HFF-Myc (cell line): ENCODE measurements at regions not wholly inside any gene's neighbourhood (a gene's known extent, or its start where the extent isn't known, plus 50 kb on each side); places are given as distances from the start of the nearest gene placed in this dataset.

Experiments
- DNase-seq: peaks from one replicate; pipeline ENCODE4 v3.0.0-alpha.2; 2011; ENCODE audit warnings: low read depth; ENCODE audit errors: extremely low read depth
- H3K4me3 ChIP-seq: replicated peaks from 2 replicates; pipeline ENCODE4 v1.5.1; 2011; ENCODE audit warnings: low read depth, mild to moderate bottlenecking, control low read depth, low read length
- TF ChIP-seq, protein P1 (sequence below): IDR thresholded peaks from 2 replicates; pipeline ENCODE4 v1.5.1; 2012; ENCODE audit warnings: mild to moderate bottlenecking, low read depth, low read length, control low read depth; ENCODE audit errors: missing control alignments

DNA sequence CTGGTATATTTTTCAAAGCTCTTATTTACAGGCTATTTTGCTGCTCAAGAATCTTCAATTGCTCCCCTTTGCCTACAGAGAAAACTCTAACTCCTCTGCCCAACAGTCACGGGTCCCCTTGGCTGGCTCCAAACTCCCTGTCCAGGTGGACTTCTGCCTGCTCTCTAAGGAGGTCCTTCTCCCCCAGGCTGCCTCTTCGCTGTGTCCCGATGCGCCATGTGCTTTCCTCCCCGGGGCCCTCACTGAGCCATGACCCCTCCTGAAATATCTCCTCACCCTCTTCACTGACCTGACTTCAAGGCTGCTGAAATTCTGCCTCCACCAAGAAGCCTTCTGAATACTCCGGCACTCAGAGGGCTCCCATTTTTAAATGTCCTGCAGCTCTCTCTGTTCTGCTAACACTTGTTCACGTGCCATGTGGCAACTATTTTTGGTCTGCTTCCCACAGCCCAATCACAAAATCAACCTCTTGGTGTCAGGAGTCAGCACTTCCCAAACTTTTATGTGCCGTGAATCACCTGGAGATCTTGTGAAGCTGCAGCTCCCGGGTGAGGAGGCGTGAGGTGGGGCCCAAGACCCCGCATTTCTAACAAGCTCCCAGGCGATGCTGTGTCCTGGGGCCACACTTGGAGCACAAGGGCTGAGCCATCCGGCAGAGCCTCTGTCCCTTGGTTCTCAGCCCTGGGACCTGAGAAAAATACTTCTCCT is 85.7 kb upstream of the COL13A1 start:
- TF ChIP-seq, protein P1, sequence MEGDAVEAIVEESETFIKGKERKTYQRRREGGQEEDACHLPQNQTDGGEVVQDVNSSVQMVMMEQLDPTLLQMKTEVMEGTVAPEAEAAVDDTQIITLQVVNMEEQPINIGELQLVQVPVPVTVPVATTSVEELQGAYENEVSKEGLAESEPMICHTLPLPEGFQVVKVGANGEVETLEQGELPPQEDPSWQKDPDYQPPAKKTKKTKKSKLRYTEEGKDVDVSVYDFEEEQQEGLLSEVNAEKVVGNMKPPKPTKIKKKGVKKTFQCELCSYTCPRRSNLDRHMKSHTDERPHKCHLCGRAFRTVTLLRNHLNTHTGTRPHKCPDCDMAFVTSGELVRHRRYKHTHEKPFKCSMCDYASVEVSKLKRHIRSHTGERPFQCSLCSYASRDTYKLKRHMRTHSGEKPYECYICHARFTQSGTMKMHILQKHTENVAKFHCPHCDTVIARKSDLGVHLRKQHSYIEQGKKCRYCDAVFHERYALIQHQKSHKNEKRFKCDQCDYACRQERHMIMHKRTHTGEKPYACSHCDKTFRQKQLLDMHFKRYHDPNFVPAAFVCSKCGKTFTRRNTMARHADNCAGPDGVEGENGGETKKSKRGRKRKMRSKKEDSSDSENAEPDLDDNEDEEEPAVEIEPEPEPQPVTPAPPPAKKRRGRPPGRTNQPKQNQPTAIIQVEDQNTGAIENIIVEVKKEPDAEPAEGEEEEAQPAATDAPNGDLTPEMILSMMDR = no peak
- DNase-seq = no peak
- H3K4me3 ChIP-seq = no peak overlapping the region

- H3K4me3 ChIP-seq = no peak overlapping the region
- TF ChIP-seq, protein P1 = peak; percentile 80
- no peak for DNase-seq
Measured at GRCh38 chr10:69716711-69717560, 84.8 kb upstream of the COL13A1 start.

- DNase-seq = no peak
- TF ChIP-seq, protein P1 = no peak
- no peak overlapping the region for H3K4me3 ChIP-seq
Measured at GRCh38 chr10:69718951-69719350, 82.8 kb upstream of the COL13A1 start.

GRCh38 chr10:69721690-69722310 is 79.9 kb upstream of the COL13A1 start:
- H3K4me3 ChIP-seq = no peak overlapping the region
- no peak for DNase-seq
- TF ChIP-seq, protein P1 = no peak

DNA sequence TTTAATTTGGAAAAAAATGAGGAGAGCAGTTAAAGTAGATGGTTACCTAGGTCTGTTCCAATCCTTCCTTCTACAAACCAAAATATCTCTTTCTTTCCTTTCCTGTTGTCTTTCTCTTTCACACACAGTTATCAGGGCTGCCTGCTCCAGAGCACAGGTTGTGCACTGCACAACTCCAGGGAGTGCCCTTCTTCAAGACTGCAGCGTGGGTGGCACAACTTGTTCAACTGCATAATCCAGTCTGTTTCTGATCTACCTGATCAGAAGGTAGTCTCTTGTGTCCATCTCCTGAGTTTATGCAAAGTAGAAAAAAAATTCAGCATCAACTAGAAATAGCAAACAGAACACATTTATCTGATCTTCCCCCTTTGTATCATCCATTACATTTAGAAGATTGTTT is 78.1 kb upstream of the COL13A1 start:
- TF ChIP-seq, protein P1 = no peak
- H3K4me3 ChIP-seq = no peak overlapping the region
- DNase-seq = no peak

DNA sequence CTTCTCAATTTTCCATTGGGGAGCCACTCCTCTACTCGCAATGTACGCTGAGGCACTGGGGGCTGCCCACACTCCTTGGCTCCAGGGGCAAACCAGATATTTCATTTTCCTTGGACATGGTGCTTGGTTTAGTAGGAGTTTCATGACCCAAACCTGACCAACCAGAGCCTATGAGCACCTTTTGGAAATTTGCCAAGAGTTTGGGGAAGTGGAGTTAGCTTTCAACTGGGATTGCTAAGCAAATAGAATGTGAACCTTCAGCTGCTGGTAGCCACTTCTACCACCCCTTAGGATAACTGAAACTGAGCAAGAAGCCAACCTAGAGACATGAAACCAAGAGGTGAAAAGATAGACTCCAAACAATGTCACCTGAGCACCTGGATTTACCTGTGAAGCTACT is 74.9 kb upstream of the COL13A1 start:
- no peak for DNase-seq
- no peak overlapping the region for H3K4me3 ChIP-seq
- TF ChIP-seq, protein P1 = no peak
